ENCODE measurements at regions not wholly inside any gene's neighbourhood (a gene's known extent, or its start where the extent isn't known, plus 50 kb on each side); places are given as distances from the start of the nearest gene placed in this dataset.

DNA sequence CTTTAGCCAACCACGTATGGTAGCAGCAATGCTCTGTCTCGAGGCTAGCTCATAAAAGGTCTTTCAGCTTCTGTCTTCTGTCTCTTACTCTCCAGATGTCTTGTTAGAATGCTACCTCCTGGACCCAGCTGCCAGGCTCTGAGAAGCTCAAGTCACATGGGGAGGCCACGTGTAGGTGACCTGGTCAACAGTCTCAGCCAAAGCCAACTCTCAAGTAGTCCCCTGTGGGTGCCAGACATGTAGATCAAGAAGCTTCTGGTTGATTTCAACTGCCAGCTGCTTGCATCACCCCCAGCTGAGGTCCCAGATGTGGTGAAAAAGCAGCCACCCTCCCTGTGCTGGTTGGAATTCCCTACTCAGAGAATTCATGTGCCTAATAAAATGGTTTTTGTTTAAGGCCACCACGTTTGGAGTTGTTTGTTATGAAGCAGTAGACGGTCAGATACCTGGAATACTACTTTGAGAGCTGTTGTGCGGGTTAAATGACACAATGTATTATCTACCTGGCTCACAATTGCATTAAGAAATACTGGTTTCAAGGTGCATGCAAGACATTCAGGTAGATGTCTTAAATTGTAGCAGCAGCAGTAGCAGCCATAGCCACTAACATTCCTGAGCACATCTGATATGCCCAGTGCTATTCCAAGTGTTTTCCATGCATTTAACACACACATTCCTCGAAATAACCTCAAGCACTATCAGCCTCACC lies 131.0 kb upstream of the RFC3 start:
- no peaks in the 10 kb centered on the region for H3K27me3 ChIP-seq
- no peaks in the 10 kb centered on the region for H3K4me1 ChIP-seq
- no peak for TF ChIP-seq Cebpa-rat (IDR thresholded peaks at IDR 0.05)
- H4K20me1 ChIP-seq, result no peaks in the 10 kb centered on the region
- H3K9ac ChIP-seq, result no peak overlapping the region
- H3K4me3 ChIP-seq, result no peak overlapping the region
- H3K27ac ChIP-seq, result no peak overlapping the region
- H3K36me3 ChIP-seq, result no peaks in the 10 kb centered on the region
- no peak overlapping the region for H3K4me2 ChIP-seq
- peaks cover 3 to 27% (median 14%) of the 10 kb centered on the region in 11 experiments; a peak in 21 of 22 replicates for H3K9me3 ChIP-seq (replicated peaks in 1 of 11)

DNA sequence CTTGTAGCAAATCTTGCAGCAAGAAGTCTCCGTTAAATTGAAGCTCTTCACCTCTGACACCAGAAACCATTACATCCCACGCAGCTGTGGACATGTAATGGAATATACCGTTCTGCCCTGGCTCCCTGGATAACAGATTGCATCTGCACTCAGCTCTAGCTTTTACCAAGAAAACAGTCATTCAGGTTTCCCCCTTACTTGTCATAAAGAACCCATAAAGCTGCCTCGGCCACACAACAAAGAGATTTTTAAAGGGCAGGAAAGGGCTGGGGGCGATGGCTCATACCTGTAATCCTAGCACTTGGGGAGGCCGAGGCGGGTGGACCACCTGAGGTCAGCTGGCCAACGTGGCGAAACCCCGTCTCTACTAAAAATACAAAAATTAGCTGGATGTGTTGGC lies 127.6 kb upstream of the RFC3 start:
- peaks cover 6 to 26% (median 14%) of the 10 kb centered on the region in 11 experiments; a peak in 20 of 22 replicates for H3K9me3 ChIP-seq (replicated peaks in 1 of 11)
- no peak overlapping the region for H3K4me3 ChIP-seq
- H4K20me1 ChIP-seq, result no peaks in the 10 kb centered on the region
- H3K4me2 ChIP-seq, result no peak overlapping the region
- H3K27ac ChIP-seq, result no peak overlapping the region
- H3K4me1 ChIP-seq, result no peaks in the 10 kb centered on the region
- no peaks in the 10 kb centered on the region for H3K27me3 ChIP-seq
- TF ChIP-seq Cebpa-rat (IDR thresholded peaks at IDR 0.05), result no peak
- no peak overlapping the region for H3K9ac ChIP-seq
- no peaks in the 10 kb centered on the region for H3K36me3 ChIP-seq

DNA sequence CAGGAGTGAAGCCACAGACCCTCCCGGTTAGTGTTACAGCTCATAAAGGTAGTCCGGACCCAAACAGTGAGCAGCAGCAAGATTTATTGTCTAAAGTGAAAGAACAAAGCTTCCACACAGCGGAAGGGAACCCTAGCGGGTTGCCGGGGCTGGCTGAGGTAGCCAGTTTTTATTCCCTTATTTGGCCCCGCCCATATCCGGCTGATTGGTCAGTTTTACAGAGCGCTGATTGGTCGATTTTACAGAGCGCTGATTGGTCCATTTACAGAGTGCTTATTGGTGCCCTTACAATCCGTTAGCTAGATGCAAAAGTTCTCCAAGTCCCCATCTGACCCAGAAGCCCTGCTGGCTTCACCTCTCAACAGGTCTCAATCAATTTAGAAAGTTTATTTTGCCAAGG lies 126.0 kb upstream of the RFC3 start:
- H3K9ac ChIP-seq, result no peak overlapping the region
- no peaks in the 10 kb centered on the region for H3K27me3 ChIP-seq
- H3K4me1 ChIP-seq, result no peaks in the 10 kb centered on the region
- H3K36me3 ChIP-seq, result no peaks in the 10 kb centered on the region
- peaks cover 6 to 26% (median 14%) of the 10 kb centered on the region in 11 experiments; a peak in 20 of 22 replicates for H3K9me3 ChIP-seq (replicated peaks in 1 of 11)
- no peaks in the 10 kb centered on the region for H4K20me1 ChIP-seq
- H3K4me3 ChIP-seq, result no peak overlapping the region
- no peak overlapping the region for H3K27ac ChIP-seq
- no peak overlapping the region for H3K4me2 ChIP-seq
- TF ChIP-seq Cebpa-rat (IDR thresholded peaks at IDR 0.05), result no peak

DNA sequence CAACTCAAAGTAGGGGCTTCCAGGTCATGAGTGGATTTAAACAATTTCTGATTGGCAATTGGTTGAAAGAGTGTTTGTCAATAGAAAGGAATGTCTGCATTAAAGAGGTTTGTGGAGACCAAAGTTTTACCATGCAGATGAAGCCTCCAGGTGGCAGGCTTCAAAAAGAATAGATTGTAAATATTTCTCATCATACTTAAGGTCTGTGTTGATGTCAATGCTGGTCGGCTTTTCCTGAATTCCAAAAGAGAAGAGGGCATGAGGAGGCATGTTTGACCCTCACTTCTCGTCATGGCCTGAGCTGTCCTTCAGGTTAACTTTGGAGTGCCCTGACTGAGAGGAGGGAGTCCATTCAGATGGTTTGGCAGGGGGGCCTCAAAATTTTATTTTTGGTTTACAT lies 125.4 kb upstream of the RFC3 start:
- no peaks in the 10 kb centered on the region for H3K27me3 ChIP-seq
- H3K4me1 ChIP-seq, result no peaks in the 10 kb centered on the region
- no peaks in the 10 kb centered on the region for H4K20me1 ChIP-seq
- peaks cover 6 to 26% (median 14%) of the 10 kb centered on the region in 11 experiments; a peak in 20 of 22 replicates for H3K9me3 ChIP-seq (replicated peaks in 1 of 11)
- H3K27ac ChIP-seq, result no peak overlapping the region
- no peak overlapping the region for H3K4me2 ChIP-seq
- no peak overlapping the region for H3K9ac ChIP-seq
- no peaks in the 10 kb centered on the region for H3K36me3 ChIP-seq
- no peak overlapping the region for H3K4me3 ChIP-seq
- TF ChIP-seq Cebpa-rat (IDR thresholded peaks at IDR 0.05), result no peak

DNA sequence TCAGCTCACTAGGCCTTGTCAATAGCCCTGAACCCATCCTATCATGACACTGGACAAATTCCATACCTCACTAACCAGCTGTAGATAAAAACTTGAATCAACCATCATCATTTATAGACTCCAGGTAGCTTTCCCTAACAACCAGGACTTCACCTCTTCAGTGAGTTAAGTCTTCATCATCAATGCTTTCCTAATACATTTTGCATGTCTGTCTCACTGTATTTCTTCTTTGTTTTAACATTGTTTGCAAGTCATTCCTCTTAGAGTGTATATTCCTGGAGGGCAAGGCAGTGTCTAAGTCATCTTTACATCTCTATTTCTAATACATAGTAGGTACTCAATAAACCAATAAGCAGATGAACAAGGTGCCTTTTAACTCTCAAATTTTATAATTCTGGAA lies 123.4 kb upstream of the RFC3 start:
- H3K4me3 ChIP-seq, result no peak overlapping the region
- H3K9ac ChIP-seq, result no peak overlapping the region
- no peak overlapping the region for H3K4me2 ChIP-seq
- H3K9me3 ChIP-seq (replicated peaks in 1 of 11), result peaks cover 6 to 13% (median 11%) of the 10 kb centered on the region in 11 experiments; a peak in 19 of 22 replicates
- no peaks in the 10 kb centered on the region for H3K27me3 ChIP-seq
- TF ChIP-seq Cebpa-rat (IDR thresholded peaks at IDR 0.05), result no peak
- no peak overlapping the region for H3K27ac ChIP-seq
- no peaks in the 10 kb centered on the region for H3K4me1 ChIP-seq
- no peaks in the 10 kb centered on the region for H3K36me3 ChIP-seq
- no peaks in the 10 kb centered on the region for H4K20me1 ChIP-seq

DNA sequence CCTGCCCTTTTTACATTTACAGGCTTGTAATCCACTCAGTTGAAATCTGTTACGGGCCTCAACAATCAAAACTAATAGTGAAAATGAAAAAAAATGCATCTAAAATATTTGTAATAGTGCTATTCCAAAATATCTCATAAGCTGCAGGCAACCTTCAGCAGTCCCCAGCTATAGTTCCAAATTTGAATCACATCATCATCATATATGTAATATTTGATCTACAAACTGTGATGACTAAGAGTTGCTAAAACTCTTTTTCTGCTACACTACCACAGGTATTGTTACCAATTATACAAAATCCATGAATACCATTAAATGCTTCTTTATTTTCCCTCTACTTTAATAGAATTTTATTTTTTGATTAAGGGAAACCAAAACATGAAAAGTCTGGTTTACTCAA lies 121.4 kb upstream of the RFC3 start:
- Histone ChIP-seq H3K4me1 (no peaks in the 10 kb centered on the region), H3K9me3 (replicated peaks in 1 of 11) (peaks cover 6 to 11% (median 7%) of the 10 kb centered on the region in 11 experiments; a peak in 19 of 22 replicates), H3K27ac (no peak overlapping the region), H3K4me3 (no peak overlapping the region), H3K27me3 (no peaks in the 10 kb centered on the region), H3K4me2 (no peak overlapping the region), H3K36me3 (no peaks in the 10 kb centered on the region), H4K20me1 (no peaks in the 10 kb centered on the region), H3K9ac (no peak overlapping the region)
- TF ChIP-seq Cebpa-rat (IDR thresholded peaks at IDR 0.05), result no peak

DNA sequence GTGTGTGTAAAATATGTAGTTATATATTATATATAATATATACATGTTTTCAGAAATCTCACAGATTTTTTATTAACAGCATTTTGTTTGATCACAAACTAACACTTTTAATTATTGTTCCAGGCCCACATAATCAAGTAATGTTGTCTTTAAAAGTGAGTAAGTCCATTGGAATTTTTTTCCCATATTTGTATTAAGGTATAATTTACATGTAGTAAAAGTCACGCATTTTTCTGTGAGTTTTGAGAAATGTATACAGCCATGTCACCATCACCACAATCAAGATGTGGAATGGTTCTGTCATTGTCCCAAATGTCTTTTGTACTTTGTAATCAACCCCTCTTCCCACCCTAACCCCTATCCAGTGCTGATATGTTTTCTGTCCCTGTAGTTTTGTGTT lies 120.0 kb upstream of the RFC3 start:
- Histone ChIP-seq H3K27me3 (no peaks in the 10 kb centered on the region), H3K4me2 (no peak overlapping the region), H3K4me1 (no peaks in the 10 kb centered on the region), H3K9ac (no peak overlapping the region), H3K9me3 (replicated peaks in 1 of 11) (0 out of 22 replicates have a peak, but pooled peaks cover 0 to under 1% (median 0%) of the 10 kb centered on the region in 11 experiments), H4K20me1 (no peaks in the 10 kb centered on the region), H3K27ac (no peak overlapping the region), H3K4me3 (no peak overlapping the region), H3K36me3 (no peaks in the 10 kb centered on the region)
- no peak for TF ChIP-seq Cebpa-rat (IDR thresholded peaks at IDR 0.05)

DNA sequence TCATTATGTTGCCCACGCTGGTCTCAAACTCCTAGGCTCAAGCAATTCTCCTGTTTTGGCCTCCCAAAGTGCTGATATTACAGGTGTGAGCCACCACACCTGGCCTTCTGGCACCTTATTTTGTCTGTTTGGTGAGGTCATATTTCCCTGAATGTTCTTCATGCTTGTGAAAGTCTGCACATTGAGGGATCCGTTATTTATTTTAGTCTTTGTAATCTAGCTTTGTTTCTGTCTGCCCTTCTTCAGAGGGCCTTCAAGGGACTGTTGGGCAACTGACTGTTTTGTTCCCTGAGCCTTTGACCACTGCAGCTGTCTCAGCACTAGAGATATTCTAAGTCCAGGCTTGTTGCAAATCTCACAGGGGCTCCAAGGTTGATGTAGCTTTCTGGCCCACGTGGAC lies 110.5 kb upstream of the RFC3 start:
- Histone ChIP-seq H3K36me3 (no peaks in the 10 kb centered on the region), H4K20me1 (no peaks in the 10 kb centered on the region), H3K9ac (no peak overlapping the region), H3K9me3 (replicated peaks in 1 of 11) (peaks cover 10 to 31% (median 16%) of the 10 kb centered on the region in 11 experiments; a peak in 18 of 22 replicates), H3K4me1 (peaks cover 0 to 10% (median 3%) of the 10 kb centered on the region in 10 experiments; a peak in 8 of 20 replicates), H3K4me3 (no peak overlapping the region), H3K27me3 (no peaks in the 10 kb centered on the region), H3K27ac (no peak overlapping the region), H3K4me2 (no peak overlapping the region)
- TF ChIP-seq Cebpa-rat (IDR thresholded peaks at IDR 0.05), result no peak

DNA sequence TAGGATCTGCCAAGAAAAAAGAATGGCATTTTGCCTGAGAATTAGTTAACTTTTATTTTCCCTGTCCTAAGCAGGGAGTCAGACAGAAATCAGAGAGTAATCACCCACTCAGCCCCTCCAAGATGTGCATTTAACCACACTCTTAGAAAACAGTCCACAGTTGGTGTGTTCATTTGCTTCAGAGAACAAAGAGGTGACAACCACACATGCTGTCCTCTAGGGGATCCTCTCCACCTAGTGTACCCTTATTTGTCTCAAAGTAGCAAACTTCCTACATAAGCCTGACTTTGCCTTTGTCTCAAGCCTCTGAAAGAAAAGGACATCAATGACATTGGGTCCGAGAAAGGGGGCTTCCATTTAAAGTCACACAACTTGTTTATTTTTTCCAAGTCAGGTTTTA lies 107.0 kb upstream of the RFC3 start:
- Histone ChIP-seq H3K4me1 (peaks cover 0 to 10% (median 3%) of the 10 kb centered on the region in 10 experiments; a peak in 8 of 20 replicates), H3K27me3 (no peaks in the 10 kb centered on the region), H3K9ac (no peak overlapping the region), H3K27ac (no peak overlapping the region), H3K36me3 (no peaks in the 10 kb centered on the region), H3K9me3 (replicated peaks in 1 of 11) (peaks cover 5 to 22% (median 11%) of the 10 kb centered on the region in 11 experiments; a peak in 11 of 22 replicates), H4K20me1 (no peaks in the 10 kb centered on the region), H3K4me3 (no peak overlapping the region), H3K4me2 (peak overlapping the region in 5 of 11 experiments; percentile 4 to 31 (median 5); a peak in 2 of 22 replicates)
- no peak for TF ChIP-seq Cebpa-rat (IDR thresholded peaks at IDR 0.05)

DNA sequence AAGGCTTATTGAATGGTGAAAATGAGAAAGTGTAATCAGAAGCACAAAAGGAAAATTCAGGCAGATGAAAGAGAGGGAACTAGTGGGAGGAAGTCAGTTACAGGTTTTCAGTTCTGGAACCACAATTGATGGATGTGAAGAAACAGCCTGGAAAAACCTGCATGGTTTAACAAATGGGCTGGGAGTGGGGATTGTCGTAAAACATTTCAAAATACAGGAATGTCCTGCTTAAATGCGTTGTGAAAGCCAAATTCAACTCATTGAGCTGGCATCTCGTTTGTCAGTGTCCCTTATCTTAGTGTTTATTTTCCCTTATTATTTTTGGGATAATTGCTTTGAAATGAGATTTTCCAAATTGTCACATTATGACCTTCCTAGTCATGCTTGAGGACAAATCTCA lies 106.5 kb upstream of the RFC3 start:
- no peak overlapping the region for H3K4me3 ChIP-seq
- H3K4me2 ChIP-seq, result peak overlapping the region in 3 of 11 experiments; percentile 5 to 31 (median 13); a peak in 2 of 22 replicates
- H3K4me1 ChIP-seq, result peaks cover 0 to 10% (median 3%) of the 10 kb centered on the region in 10 experiments; a peak in 8 of 20 replicates
- peaks cover under 1 to 19% (median 10%) of the 10 kb centered on the region in 11 experiments; a peak in 11 of 22 replicates for H3K9me3 ChIP-seq (replicated peaks in 1 of 11)
- no peaks in the 10 kb centered on the region for H4K20me1 ChIP-seq
- no peaks in the 10 kb centered on the region for H3K36me3 ChIP-seq
- no peaks in the 10 kb centered on the region for H3K27me3 ChIP-seq
- H3K9ac ChIP-seq, result no peak overlapping the region
- no peak for TF ChIP-seq Cebpa-rat (IDR thresholded peaks at IDR 0.05)
- H3K27ac ChIP-seq, result no peak overlapping the region
